H1 (cell line): ENCODE measurements at regions not wholly inside any gene's neighbourhood (a gene's known extent, or its start where the extent isn't known, plus 50 kb on each side); places are given as distances from the start of the nearest gene placed in this dataset.

Source experiments
- CTCF ChIA-PET: fragments of 300-600 bp; sonication (Branson Sonifier 250); formaldehyde crosslinking; loops from one replicate; lab custom pipeline; 2021; ENCODE audit not compliant: partially characterized antibody; lab: Charles Lee
- POLR2A ChIA-PET: fragments of 300-600 bp; sonication (Branson Sonifier 250); formaldehyde crosslinking; loops from one replicate; lab custom pipeline; 2021; ENCODE audit warnings: inconsistent platforms; ENCODE audit not compliant: partially characterized antibody; lab: Charles Lee
- DNase-seq, 2 experiments: peaks; one replicate each; pipeline versions ENCODE4 v3.0.0 to v3.0.0-alpha.2; 2010 to 2022; ENCODE audit warnings: low spot score in 2 of 2, low read depth in 1 of 2, mixed read lengths in 1 of 2
- FAIRE-seq: peaks from 2 replicates; lab custom pipeline; 2011; peaks lifted over from hg19 to GRCh38; lab: Jason Lieb, UNC
- H2AFZ ChIP-seq: 2 replicates; pipeline ENCODE4 v1.8.1; 2012; ENCODE audit warnings: low read length, inconsistent platforms
- H2AK5ac ChIP-seq: 2 replicates; pipeline ENCODE4 v1.6.1; 2013; ENCODE audit warnings: low read depth, low read length
- H2BK120ac ChIP-seq: replicated peaks from 2 replicates; pipeline ENCODE3; 2013; ENCODE audit warnings: low read depth, low read length, inconsistent platforms
- H2BK12ac ChIP-seq: 2 replicates; pipeline ENCODE4 v1.6.1; 2013; ENCODE audit warnings: low read depth, low read length
- H2BK15ac ChIP-seq: 2 replicates; pipeline ENCODE4 v1.6.1; 2013; ENCODE audit warnings: low read length
- H2BK20ac ChIP-seq: 2 replicates; pipeline ENCODE4 v1.6.1; 2013; ENCODE audit warnings: low read length
- H2BK5ac ChIP-seq: 2 replicates; pipeline ENCODE4 v1.6.1; 2013; ENCODE audit warnings: low read depth, low read length
- H3K14ac ChIP-seq: 2 replicates; pipeline ENCODE4 v1.6.1; 2013; ENCODE audit warnings: inconsistent platforms; ENCODE audit not compliant: insufficient read length
- H3K18ac ChIP-seq: 2 replicates; pipeline ENCODE4 v1.6.1; 2013; ENCODE audit warnings: low read length; ENCODE audit errors: extremely low read depth
- H3K23ac ChIP-seq: 2 replicates; pipeline ENCODE4 v1.6.1; 2013; ENCODE audit warnings: inconsistent platforms; ENCODE audit not compliant: insufficient read length
- H3K23me2 ChIP-seq: 2 replicates; pipeline ENCODE4 v1.6.1; 2013; ENCODE audit warnings: low read depth, low read length
- H3K27ac ChIP-seq: 2 replicates; pipeline ENCODE4 v1.6.1; 2011; ENCODE audit warnings: low read depth, low read length, inconsistent platforms
- H3K27me3 ChIP-seq, 4 experiments: replicated peaks in 1 of 4; 1 replicate in 1 of 4; 2 replicates in 3 of 4; pipeline versions ENCODE4 v1.6.1 to v1.8.1; 2011 to 2013; ENCODE audit warnings: low read length in 3 of 4, mild to moderate bottlenecking in 3 of 4, inconsistent platforms in 2 of 4, mixed read lengths in 2 of 4, moderate library complexity in 1 of 4; ENCODE audit not compliant: control insufficient read depth in 3 of 4, insufficient read depth in 3 of 4; ENCODE audit errors: extremely low read depth in 1 of 4
- H3K36me3 ChIP-seq, 4 experiments: 2 replicates each; pipeline versions ENCODE4 v1.6.1 to v1.8.1; 2011 to 2013; ENCODE audit warnings: mild to moderate bottlenecking in 4 of 4, low read length in 3 of 4, moderate library complexity in 2 of 4, control low read depth in 1 of 4, inconsistent platforms in 1 of 4; ENCODE audit not compliant: insufficient read depth in 4 of 4, control insufficient read depth in 2 of 4
- H3K4ac ChIP-seq: replicated peaks from 2 replicates; pipeline ENCODE3; 2013; ENCODE audit warnings: low read length, low read depth, mixed read lengths, inconsistent platforms; ENCODE audit not compliant: insufficient read length
- H3K4me1 ChIP-seq, 4 experiments: replicated peaks in 1 of 4; 1 replicate in 1 of 4; 2 replicates in 3 of 4; pipeline versions ENCODE4 v1.6.1 to v1.8.1; 2011 to 2013; ENCODE audit warnings: low read length in 3 of 4, inconsistent platforms in 2 of 4, mixed read lengths in 1 of 4; ENCODE audit not compliant: insufficient read depth in 4 of 4, control insufficient read depth in 3 of 4
- H3K4me2 ChIP-seq, 2 experiments: 2 replicates each; pipeline versions ENCODE4 v1.6.1 to v1.8.1; 2011 to 2013; ENCODE audit warnings: low read depth in 2 of 2, low read length in 2 of 2, control low read depth in 1 of 2, inconsistent platforms in 1 of 2, mild to moderate bottlenecking in 1 of 2; ENCODE audit not compliant: insufficient read depth in 1 of 2
- H3K4me3 ChIP-seq, 4 experiments: fragments of 200-600, 300-600 bp in 1 of 4; sonication (generic), shearing (Covaris generic), sonication (Bioruptor Twin) in 1 of 4; 2 replicates each; pipeline versions ENCODE4 v1.5.1 to v1.8.1; 2011 to 2016; ENCODE audit warnings: low read length in 4 of 4, low read depth in 3 of 4, control low read depth in 2 of 4, inconsistent platforms in 2 of 4, mild to moderate bottlenecking in 2 of 4, mixed read lengths in 1 of 4, moderate library complexity in 1 of 4; ENCODE audit not compliant: insufficient read depth in 2 of 4; ENCODE audit errors: extremely low read depth in 1 of 4
- H3K56ac ChIP-seq: replicated peaks from 2 replicates; pipeline ENCODE3; 2013; ENCODE audit warnings: low read depth, mild to moderate bottlenecking, mixed read lengths, low read length, inconsistent platforms; ENCODE audit not compliant: insufficient read length
- H3K79me1 ChIP-seq: 2 replicates; pipeline ENCODE4 v1.6.1; 2013; ENCODE audit warnings: low read depth, low read length, control low read depth
- H3K79me2 ChIP-seq, 2 experiments: 2 replicates each; pipeline versions ENCODE4 v1.6.1 to v1.8.1; 2012 to 2013; ENCODE audit warnings: low read length in 2 of 2, mild to moderate bottlenecking in 2 of 2, inconsistent platforms in 1 of 2; ENCODE audit not compliant: insufficient read depth in 2 of 2, control insufficient read depth in 1 of 2
- H3K9ac ChIP-seq, 4 experiments: replicated peaks in 1 of 4; 1 replicate in 1 of 4; 2 replicates in 3 of 4; pipeline versions ENCODE4 v1.6.1 to v1.8.1; 2011 to 2013; ENCODE audit warnings: low read depth in 3 of 4, low read length in 3 of 4, control low read depth in 2 of 4, mild to moderate bottlenecking in 2 of 4, moderate library complexity in 2 of 4, inconsistent platforms in 1 of 4; ENCODE audit errors: extremely low read depth in 1 of 4
- H3K9me3 ChIP-seq, 2 experiments: 2 replicates each; pipeline versions ENCODE4 v1.6.1 to v1.8.1; 2012 to 2013; ENCODE audit warnings: mild to moderate bottlenecking in 2 of 2, moderate library complexity in 2 of 2, control low read depth in 1 of 2, inconsistent platforms in 1 of 2, low read depth in 1 of 2, low read length in 1 of 2, mixed read lengths in 1 of 2; ENCODE audit not compliant: insufficient read depth in 2 of 2
- H4K20me1 ChIP-seq, 2 experiments: replicated peaks in 1 of 2; 2 replicates each; pipeline versions ENCODE3 to v1.8.1; 2011 to 2013; ENCODE audit warnings: inconsistent platforms in 2 of 2, low read length in 2 of 2, mild to moderate bottlenecking in 1 of 2; ENCODE audit not compliant: insufficient read depth in 2 of 2, control insufficient read depth in 1 of 2
- H4K5ac ChIP-seq: 2 replicates; pipeline ENCODE4 v1.6.1; 2013; ENCODE audit warnings: low read length, low read depth, mixed read lengths, inconsistent platforms; ENCODE audit not compliant: insufficient read length
- H4K8ac ChIP-seq: 2 replicates; pipeline ENCODE4 v1.8.0; 2013; ENCODE audit warnings: mild to moderate bottlenecking, moderate library complexity, low read length, inconsistent platforms; ENCODE audit not compliant: insufficient read depth; ENCODE audit errors: extremely low read depth
- H4K91ac ChIP-seq: replicated peaks from 2 replicates; pipeline ENCODE3; 2013; ENCODE audit warnings: low read length, mixed read lengths, inconsistent platforms; ENCODE audit not compliant: insufficient read length
- CTCF ChIP-seq, 3 experiments: IDR thresholded peaks; 1 replicate in 2 of 3; 2 replicates in 1 of 3; pipeline versions ENCODE4 v1.5.1 to v1.6.1; 2011; ENCODE audit warnings: low read length in 3 of 3, mild to moderate bottlenecking in 3 of 3, inconsistent platforms in 2 of 3, low read depth in 1 of 3, moderate library complexity in 1 of 3; ENCODE audit not compliant: insufficient read depth in 1 of 3; ENCODE audit errors: control extremely low read depth in 1 of 3
- RXRA ChIP-seq: IDR thresholded peaks from 2 replicates; pipeline ENCODE4 v1.6.1; 2011; ENCODE audit warnings: low read depth, mild to moderate bottlenecking, low read length, moderate library complexity; ENCODE audit not compliant: insufficient read depth
- WGBS, 2 experiments: shearing (Covaris generic) in 1 of 2; methylation state at CpG; one replicate each; pipeline versions ENCODE4 v1.1.6 to v1.1.7; 2013 to 2015; ENCODE audit warnings: low lambda C conversion rate in 2 of 2, mixed read lengths in 2 of 2, inconsistent platforms in 1 of 2, low coverage in 1 of 2, missing lambda C conversion rate in 1 of 2; ENCODE audit not compliant: insufficient replicate concordance in 2 of 2, insufficient coverage in 1 of 2, insufficient read length in 1 of 2; ENCODE audit errors: extremely low coverage in 1 of 2, missing lambda C conversion rate in 1 of 2; 5-methylcytosine and 5-hydroxymethylcytosine counted together

DNA sequence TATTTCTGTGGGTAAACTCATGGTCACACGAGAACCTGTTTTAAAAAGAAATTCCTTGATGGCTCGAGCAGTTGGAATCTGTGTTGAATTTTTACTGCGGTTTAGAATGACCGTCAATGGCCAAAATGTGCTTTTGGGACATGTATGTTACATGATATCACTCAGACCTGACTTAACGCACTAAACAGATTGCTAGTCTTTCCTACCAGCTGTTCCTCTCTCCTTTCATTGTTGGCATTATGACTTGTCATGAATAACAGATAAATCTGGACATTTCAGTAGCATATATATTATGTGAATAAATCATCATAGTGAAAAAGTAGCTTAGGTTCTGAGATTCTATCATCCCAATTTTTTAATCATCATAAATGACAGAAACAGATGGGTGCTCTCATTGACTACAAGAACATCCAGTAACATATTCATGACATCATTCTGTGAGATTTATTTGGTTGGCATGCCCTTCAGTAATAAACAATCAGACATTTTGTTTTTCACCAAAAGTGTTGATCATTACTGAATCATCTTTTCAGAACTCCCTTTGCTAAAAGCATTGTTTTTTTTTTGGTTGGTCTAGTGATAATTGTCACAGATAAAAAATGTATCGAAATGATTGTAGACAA, 57.9 kb upstream of the NAV3 start:
- no peak overlapping the region for H4K8ac ChIP-seq
- no peak overlapping the region for H2BK15ac ChIP-seq
- no peaks in the 10 kb centered on the region for H4K20me1 ChIP-seq
- FAIRE-seq (no peak), DNase-seq (no peak)
- no peak overlapping the region for H3K27ac ChIP-seq
- H2BK5ac ChIP-seq = no peak overlapping the region
- H2AK5ac ChIP-seq = no peak overlapping the region
- TF ChIP-seq CTCF (IDR thresholded peaks at IDR 0.05; ENCODE audit: control extremely low read depth in 1 of 3, insufficient read depth in 1 of 3, low read depth in 1 of 3, low read length in 3 of 3) = no peak
- TF ChIP-seq RXRA = no peak
- H2BK120ac ChIP-seq = no peak overlapping the region
- no peak overlapping the region for H2BK12ac ChIP-seq
- H3K27me3 ChIP-seq = no peaks in the 10 kb centered on the region
- H3K79me2 ChIP-seq = no peaks in the 10 kb centered on the region
- no peaks in the 10 kb centered on the region for H3K23me2 ChIP-seq
- no peak overlapping the region for H3K9ac ChIP-seq
- 95% methylated on average over 6 of the region's 6 CpGs; no CpG with 5 or more reads in 1 of the 2 experiments for WGBS, 2 experiments
- H3K36me3 ChIP-seq = no peaks in the 10 kb centered on the region
- H3K79me1 ChIP-seq = no peaks in the 10 kb centered on the region
- CTCF ChIA-PET = interaction anchor here (0.6 kb wide), 1 partner anchor 162 kb away, joined by 3 read pairs; no protein-coding TSS in a partner anchor
- H3K4me2 ChIP-seq = no peak overlapping the region
- no peak overlapping the region for H2BK20ac ChIP-seq
- no peaks in the 10 kb centered on the region for H3K9me3 ChIP-seq
- no peak overlapping the region for H3K4me3 ChIP-seq
- H3K4ac ChIP-seq = no peak overlapping the region
- no peak overlapping the region for H3K56ac ChIP-seq
- no peak overlapping the region for H2AFZ ChIP-seq
- no peak overlapping the region for H3K14ac ChIP-seq
- no peak overlapping the region for H3K23ac ChIP-seq
- no peak overlapping the region for H4K5ac ChIP-seq
- H3K18ac ChIP-seq = no peak overlapping the region
- POLR2A ChIA-PET = no interaction called here
- no peak overlapping the region for H4K91ac ChIP-seq
- no peaks in the 10 kb centered on the region for H3K4me1 ChIP-seq
